HG02759 (cell line): ENCODE measurements at regions not wholly inside any gene's neighbourhood (a gene's known extent, or its start where the extent isn't known, plus 50 kb on each side); places are given as distances from the start of the nearest gene placed in this dataset.

Source experiments
- ATAC-seq: cut with Tn5 transposase; IDR thresholded peaks from one replicate; pipeline ENCODE4 v1.9.1; 2021; ENCODE audit warnings: mild to moderate bottlenecking, moderate library complexity; ENCODE audit not compliant: unreplicated experiment

- no peak for ATAC-seq
Observed at GRCh38 chr20:24339210-24339641, 130.2 kb upstream of the SYNDIG1 start.

- no peak for ATAC-seq
Observed at GRCh38 chr20:24337551-24337950, 131.9 kb upstream of the SYNDIG1 start.

GRCh38 chr20:24337069-24337468 is 132.4 kb upstream of the SYNDIG1 start:
- ATAC-seq: no peak

GRCh38 chr20:24334830-24335229 is 134.6 kb upstream of the SYNDIG1 start:
- no peak for ATAC-seq

GRCh38 chr20:24332956-24333355 is 136.5 kb upstream of the SYNDIG1 start:
- no peak for ATAC-seq

- ATAC-seq: no peak
Observed at GRCh38 chr20:24331939-24332338, 137.5 kb upstream of the SYNDIG1 start.

GRCh38 chr20:24328901-24329300 is 140.5 kb upstream of the SYNDIG1 start:
- ATAC-seq: no peak

GRCh38 chr20:24321973-24322372 is 147.5 kb upstream of the SYNDIG1 start:
- no peak for ATAC-seq

GRCh38 chr20:24318569-24319352 is 150.7 kb upstream of the SYNDIG1 start:
- no peak for ATAC-seq

GRCh38 chr20:24317224-24317623 is 152.2 kb upstream of the SYNDIG1 start:
- ATAC-seq: no peak

GRCh38 chr20:24316731-24317130 is 152.7 kb upstream of the SYNDIG1 start:
- no peak for ATAC-seq

- ATAC-seq: no peak
Observed at GRCh38 chr20:24314053-24314452, 155.4 kb upstream of the SYNDIG1 start.

GRCh38 chr20:24309596-24309995 is 159.8 kb upstream of the SYNDIG1 start:
- ATAC-seq: no peak

- no peak for ATAC-seq
Observed at GRCh38 chr20:24305371-24305770, 164.1 kb upstream of the SYNDIG1 start.

GRCh38 chr20:24304291-24304690 is 165.1 kb upstream of the SYNDIG1 start:
- no peak for ATAC-seq

- no peak for ATAC-seq
Observed at GRCh38 chr20:24303393-24304170, 165.8 kb upstream of the SYNDIG1 start.

- no peak for ATAC-seq
Observed at GRCh38 chr20:24297993-24298392, 171.4 kb upstream of the SYNDIG1 start.

GRCh38 chr20:24296477-24297261 is 172.8 kb upstream of the SYNDIG1 start:
- ATAC-seq: no peak

GRCh38 chr20:24291014-24291413 is 178.4 kb upstream of the SYNDIG1 start:
- no peak for ATAC-seq

- no peak for ATAC-seq
Observed at GRCh38 chr20:24289737-24290481, 179.5 kb upstream of the SYNDIG1 start.

GRCh38 chr20:24283186-24283585 is 186.2 kb upstream of the SYNDIG1 start:
- no peak for ATAC-seq
